CD4-positive, alpha-beta T cell treated with Interleukin-4 for 1 hour (primary cell): ENCODE measurements at regions not wholly inside any gene's neighbourhood (a gene's known extent, or its start where the extent isn't known, plus 50 kb on each side); places are given as distances from the start of the nearest gene placed in this dataset.
"Not testable (repeated sequence)": the region's sequence is repeated elsewhere in the genome, so short reads cannot be mapped to it uniquely, and the experiment has no call there.

ENCODE experiments used
- DNase-seq, 2 donors: peaks; one replicate each; pipeline ENCODE4 v3.0.0-alpha.2; 2020 to 2022

- no peak for DNase-seq
Observed at GRCh38 chr3:144966560-144966959, 994.9 kb downstream of the DIPK2A start.

- no peak for DNase-seq
Observed at GRCh38 chr3:144968750-144969350, 997.2 kb downstream of the DIPK2A start.

- not testable (repeated sequence) for DNase-seq
Observed at GRCh38 chr3:144984481-144984880, 1012.9 kb downstream of the DIPK2A start.

GRCh38 chr3:144989807-144990206 lies 1018.2 kb downstream of the DIPK2A start:
- no peak for DNase-seq

GRCh38 chr3:144995856-144996255 lies 1024.2 kb downstream of the DIPK2A start:
- no peak for DNase-seq

- no peak for DNase-seq
Observed at GRCh38 chr3:145005427-145005826, 1033.8 kb downstream of the DIPK2A start.

GRCh38 chr3:145006271-145006670 lies 1034.6 kb downstream of the DIPK2A start:
- no peak for DNase-seq

GRCh38 chr3:145013931-145014330 lies 1042.3 kb downstream of the DIPK2A start:
- no peak for DNase-seq

GRCh38 chr3:145015253-145015652 lies 1043.6 kb downstream of the DIPK2A start:
- no peak for DNase-seq

- no peak for DNase-seq
Observed at GRCh38 chr3:145017959-145018358, 1046.3 kb downstream of the DIPK2A start.

- DNase-seq: no peak
Observed at GRCh38 chr3:145022447-145022846, 1050.8 kb downstream of the DIPK2A start.

GRCh38 chr3:145024700-145025099 lies 1053.1 kb downstream of the DIPK2A start:
- no peak for DNase-seq

- not testable (repeated sequence) for DNase-seq
Observed at GRCh38 chr3:145027186-145027585, 1055.6 kb downstream of the DIPK2A start.

GRCh38 chr3:145032791-145033190 lies 1061.2 kb downstream of the DIPK2A start:
- DNase-seq: no peak

GRCh38 chr3:145035682-145036081 lies 1064.1 kb downstream of the DIPK2A start:
- DNase-seq: no peak

GRCh38 chr3:145054055-145054454 lies 1082.4 kb downstream of the DIPK2A start:
- not testable (repeated sequence) for DNase-seq

GRCh38 chr3:145055375-145056076 lies 1083.9 kb downstream of the DIPK2A start:
- no peak for DNase-seq

- no peak for DNase-seq
Observed at GRCh38 chr3:145058483-145058882, 1086.9 kb downstream of the DIPK2A start.

- DNase-seq: no peak
Observed at GRCh38 chr3:145063616-145064015, 1092.0 kb downstream of the DIPK2A start.

GRCh38 chr3:145070795-145071194 lies 1090.2 kb downstream of the PLOD2 start:
- no peak for DNase-seq

- no peak for DNase-seq
Observed at GRCh38 chr3:145079436-145079835, 1081.5 kb downstream of the PLOD2 start.

GRCh38 chr3:145087038-145087437 lies 1073.9 kb downstream of the PLOD2 start:
- no peak for DNase-seq

GRCh38 chr3:145088917-145089316 lies 1072.1 kb downstream of the PLOD2 start:
- DNase-seq: no peak

- no peak for DNase-seq
Observed at GRCh38 chr3:145089337-145089736, 1071.6 kb downstream of the PLOD2 start.
